ENCODE measurements at regions not wholly inside any gene's neighbourhood (a gene's known extent, or its start where the extent isn't known, plus 50 kb on each side); places are given as distances from the start of the nearest gene placed in this dataset.

DNA sequence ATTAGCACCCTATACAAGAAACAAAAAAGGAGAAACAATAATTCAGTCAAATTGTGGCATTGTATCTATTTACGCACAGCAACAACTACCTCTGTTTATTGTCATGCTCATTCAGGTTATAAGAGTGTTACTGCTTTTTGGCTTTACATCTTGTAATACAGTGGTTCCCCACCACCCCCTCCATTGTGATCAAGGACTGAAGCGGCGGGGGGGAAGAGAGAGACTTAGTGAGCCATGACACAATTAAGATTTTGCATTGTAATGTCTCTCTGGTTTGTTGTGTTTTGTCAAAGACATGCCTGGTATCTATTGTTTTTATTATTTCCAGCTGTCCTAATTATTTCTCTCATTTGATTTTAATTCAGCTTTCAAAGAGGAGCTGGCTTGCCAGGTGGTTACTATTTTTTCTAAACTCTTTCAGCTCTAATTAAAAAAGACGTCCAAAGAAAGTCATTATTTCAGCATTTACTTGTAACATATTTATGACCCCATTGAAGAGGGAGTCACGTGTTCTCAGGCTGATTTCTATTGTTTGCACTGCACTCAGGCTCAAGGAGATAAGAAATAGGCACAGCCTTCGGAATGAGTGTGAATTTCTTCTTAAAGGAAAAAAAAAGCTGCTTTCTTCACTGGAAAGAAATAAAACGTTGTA, 234.4 kb upstream of the TBL1XR1 start:
- no peak for DNase-seq (ENCODE audit: low read depth)

DNA sequence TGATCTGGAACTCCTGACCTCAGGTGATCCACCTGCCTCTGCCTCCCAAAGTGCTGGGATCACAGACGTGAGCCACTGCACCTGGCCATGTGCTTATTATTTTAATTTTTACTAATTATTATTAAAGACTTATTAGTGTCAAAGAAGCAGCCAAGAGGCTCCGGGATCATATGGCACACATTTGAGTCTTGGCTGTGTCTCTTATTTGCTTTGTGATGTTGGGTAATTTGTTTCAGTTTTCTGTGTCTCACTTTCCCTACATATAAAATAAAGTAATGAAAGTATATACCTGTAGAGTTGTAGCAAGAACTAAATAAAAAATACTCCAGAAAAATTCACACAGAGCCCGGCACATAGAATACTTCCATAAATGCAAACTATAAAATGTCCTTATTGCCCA, 238.0 kb upstream of the TBL1XR1 start:
- no peak for DNase-seq (ENCODE audit: low read depth)

DNA sequence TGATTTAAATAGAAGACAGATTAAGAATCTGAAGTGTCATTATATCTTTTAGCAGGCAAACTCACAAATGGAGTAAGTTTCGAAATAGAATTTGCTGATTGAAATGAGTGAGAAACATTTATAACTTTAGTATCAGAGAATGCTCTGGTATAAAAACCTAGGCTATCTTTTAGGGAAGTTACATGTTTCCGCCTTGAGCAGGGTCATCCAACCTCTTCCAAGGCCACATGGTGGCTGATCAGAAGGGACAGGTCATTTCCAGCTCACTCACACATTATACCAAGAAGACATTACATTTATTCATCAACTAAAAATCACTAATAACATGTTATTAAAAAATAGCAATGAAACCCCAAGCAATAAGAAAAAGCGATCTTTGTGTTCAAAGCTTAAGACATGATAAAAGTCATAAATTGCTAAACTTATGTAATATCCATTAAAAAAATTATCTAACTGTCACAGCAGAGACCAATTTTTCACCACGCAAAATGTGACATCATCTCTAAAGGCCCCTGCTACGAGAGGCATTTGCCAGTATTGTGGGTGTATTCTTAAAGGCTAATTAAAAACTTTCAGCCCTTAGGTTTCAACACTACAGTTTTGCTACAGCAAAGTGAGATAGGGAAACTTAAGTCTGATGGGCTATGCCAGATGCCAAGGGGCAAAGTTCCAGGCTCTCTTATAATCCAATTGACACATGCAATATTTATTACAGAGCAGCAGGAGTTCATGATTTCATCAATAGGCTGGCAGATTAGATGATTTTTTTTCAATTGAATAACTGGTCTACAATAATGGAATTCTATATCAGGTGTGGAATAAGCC, 240.4 kb upstream of the TBL1XR1 start:
- DNase-seq (ENCODE audit: low read depth): no peak

DNA sequence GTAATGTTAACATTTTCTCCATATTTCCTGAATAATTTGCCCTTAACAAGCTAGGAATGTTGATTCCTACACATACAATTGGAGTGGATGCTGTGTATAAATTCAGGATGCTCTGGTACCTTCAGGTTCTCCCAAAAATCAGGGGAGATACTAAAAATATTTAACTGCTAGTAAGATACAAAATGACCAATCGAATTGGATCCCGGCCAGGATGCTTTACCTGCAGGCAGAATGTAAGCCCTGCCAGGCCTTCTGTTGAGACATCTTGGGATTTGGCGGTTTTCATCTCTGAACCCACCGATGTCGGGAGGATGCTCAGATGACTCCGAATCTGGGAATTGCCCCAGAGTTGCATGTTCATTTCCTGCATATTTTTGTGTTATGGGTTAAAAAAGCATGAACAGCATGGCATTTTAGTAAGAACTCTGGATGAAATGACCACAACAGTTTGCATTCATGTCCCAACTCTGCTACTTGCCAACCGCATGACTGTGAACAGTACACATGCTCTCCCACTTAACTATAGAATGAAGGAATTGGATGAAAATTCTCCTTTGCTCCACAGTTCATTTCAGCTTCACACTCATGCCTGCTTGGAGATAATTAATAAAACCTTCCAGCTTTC, 241.4 kb upstream of the TBL1XR1 start:
- DNase-seq (ENCODE audit: low read depth): no peak

DNA sequence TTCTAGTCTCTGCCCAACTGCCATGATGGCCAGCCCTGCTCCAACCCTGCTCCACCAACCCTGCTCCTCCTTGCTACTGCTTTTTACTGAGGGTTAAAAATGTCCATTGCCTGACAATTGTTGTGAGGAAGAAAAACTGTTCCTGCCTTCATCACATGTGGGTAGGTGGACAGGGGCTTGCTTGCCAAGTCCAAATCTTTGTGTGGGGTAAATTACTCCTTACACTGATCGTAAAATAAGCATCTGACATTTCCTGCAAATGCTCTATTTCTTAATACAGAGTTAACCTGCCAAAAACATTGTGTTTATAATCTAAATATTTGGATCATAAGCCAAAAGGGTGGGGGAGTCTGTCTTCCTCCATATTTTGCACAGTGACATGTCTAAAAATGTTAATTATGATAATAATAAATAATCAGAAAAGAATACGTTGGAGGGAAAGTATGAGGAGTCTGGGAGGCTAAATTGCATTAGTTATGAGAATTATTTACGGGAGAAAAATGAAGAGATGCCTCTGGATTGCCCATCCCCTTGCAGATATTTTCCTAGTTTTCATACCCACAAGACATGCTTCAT, 242.5 kb upstream of the TBL1XR1 start:
- no peak for DNase-seq (ENCODE audit: low read depth)

DNA sequence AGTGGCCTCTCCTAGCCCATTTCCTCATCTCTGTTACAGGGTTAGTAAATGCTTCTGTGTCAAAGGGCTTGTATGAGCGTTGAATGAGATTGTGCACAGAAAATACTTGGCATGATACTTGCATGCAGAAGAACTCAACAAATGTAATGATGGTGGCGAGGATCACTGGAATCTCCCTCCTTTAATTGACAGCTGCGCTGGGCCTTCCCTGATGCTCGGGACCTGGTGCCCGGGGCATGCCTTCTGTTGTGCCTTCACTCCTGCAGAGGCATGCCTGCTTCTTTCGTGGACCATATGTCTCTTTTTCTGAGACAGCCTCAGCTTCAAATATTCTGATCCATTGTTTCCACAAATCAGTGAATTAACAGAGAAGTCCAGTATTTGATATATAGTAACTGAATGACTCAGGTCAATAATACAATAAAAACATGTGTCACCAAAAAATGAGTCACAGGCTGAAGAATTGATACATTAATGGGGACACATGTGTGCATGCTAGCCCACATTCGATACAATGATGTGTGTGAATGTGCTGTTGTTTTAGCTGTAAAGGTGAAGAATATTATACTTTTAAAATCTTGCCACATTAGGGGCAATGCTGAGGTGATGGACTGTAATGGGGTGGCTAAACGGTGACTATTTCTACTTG, 243.3 kb upstream of the TBL1XR1 start:
- no peak for DNase-seq (ENCODE audit: low read depth)

DNA sequence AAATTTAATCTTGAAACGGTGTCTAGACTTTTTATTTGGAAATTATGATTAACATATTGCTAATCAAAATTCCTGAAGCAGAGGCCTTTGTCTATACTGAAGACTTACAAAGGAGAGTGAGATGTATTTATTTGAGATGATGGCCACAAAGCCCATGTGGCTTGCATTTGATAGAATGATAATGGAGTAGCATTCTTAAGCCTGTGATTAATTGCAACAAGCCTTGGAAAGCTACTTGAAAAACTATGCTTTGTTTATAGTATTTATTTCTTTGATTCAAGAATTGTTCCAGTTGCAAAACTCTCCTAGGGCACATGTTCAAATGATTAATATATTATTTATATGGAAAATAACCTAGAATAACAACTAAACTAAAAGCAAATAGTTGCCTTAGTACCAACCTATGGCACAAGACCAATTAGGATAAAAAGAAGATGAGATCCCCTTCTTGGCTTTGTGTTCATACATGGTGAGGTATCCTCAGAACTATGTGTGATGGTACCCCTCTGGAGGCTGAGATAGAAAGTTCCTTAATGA, 244.1 kb upstream of the TBL1XR1 start:
- no peak for DNase-seq (ENCODE audit: low read depth)

DNA sequence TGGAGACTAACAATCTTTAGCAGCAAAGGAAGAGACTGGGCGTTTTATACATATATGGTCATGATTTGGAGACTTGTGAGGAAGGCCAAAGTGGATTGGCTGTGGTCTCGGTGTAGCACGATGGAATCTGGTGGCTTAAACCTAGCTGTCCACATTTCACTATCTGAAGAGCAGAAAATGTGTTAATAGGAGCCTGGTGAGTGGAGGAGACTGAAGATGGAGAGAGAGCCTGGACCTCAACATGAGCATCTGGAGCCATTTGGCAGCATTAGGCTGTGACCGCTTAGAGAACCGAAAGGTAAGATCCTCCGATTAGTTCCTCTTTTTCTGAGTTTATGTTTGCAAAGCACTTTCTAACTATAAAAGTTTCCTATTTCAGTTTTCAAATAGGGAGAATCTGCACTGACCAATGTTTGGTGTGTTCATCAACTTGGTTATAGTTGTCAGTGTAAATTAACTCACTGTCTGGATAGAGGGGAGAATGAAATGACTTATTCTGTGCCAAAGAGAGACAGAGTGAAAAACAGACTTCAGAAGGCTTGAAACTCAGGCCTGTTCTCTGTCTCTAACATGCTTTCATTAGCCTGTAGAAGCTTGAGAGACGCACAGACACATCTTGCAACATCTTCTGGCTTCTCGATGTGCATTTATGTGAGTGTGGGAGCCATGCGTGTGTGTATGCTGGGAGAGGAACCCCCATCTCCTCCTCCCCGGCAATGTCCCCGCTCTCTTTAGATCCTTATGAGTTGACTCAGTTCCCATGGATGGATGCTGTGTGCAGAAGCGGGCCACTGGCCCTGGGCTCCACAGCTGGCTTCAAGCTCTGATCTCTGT, 244.7 kb upstream of the TBL1XR1 start:
- DNase-seq (ENCODE audit: low read depth): no peak

DNA sequence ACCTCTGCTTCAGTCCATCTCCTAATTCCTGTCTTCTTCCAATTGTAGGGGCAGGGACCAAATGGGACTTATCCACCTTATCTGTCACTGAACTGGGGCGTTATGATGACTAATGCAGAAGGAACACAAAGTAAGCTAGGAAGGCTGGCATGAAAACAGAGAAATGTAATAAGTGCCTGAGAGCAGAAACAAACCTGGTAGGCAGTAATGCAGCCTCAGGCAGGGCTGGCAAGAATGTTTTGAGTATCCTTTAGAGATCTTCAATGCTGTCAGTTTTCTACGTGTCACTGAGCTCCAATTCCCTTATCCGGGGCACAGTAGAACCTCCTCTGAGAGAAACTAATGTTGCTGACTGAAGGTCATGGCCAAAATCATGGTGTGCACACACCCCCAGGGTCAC, 246.2 kb upstream of the TBL1XR1 start:
- peak; percentile 70 for DNase-seq (ENCODE audit: low read depth)

DNA sequence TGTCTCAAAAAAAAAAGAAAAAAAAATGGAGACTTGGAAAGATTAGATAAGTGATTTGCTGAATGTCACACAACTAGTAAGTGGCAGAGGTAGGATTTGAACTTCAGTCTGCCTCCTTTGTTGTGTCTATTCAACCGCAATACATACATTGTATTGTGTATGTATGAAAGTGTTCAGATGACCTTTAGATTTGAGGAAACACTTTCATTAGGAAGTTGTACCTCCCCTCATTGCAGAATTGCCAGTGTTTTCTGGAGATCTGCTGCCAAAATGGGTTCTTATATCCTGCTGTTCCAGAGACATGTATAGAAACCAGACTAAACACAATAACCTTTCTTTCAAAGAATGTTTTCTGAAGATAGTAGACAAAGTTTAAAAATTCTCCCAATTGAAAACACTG, 247.4 kb upstream of the TBL1XR1 start:
- DNase-seq (ENCODE audit: low read depth): no peak

DNA sequence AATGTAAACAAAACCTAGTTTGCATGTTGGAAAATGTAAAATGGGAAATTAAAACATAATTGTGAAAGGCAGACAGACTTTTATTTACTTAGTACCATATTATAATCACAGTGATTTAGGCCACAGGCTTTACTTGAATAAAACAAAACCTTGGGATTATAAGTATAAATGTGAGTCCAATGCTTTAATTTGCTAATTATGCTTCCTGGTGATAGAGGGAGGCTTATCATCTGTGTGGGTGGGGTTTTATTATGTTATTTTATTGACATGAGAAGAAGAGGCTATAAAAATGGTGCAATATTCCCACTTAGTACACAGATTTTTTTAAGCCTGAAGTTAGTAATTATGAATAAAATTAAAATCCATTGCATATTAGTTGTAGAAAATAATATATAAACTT, 248.3 kb upstream of the TBL1XR1 start:
- no peak for DNase-seq (ENCODE audit: low read depth)

DNA sequence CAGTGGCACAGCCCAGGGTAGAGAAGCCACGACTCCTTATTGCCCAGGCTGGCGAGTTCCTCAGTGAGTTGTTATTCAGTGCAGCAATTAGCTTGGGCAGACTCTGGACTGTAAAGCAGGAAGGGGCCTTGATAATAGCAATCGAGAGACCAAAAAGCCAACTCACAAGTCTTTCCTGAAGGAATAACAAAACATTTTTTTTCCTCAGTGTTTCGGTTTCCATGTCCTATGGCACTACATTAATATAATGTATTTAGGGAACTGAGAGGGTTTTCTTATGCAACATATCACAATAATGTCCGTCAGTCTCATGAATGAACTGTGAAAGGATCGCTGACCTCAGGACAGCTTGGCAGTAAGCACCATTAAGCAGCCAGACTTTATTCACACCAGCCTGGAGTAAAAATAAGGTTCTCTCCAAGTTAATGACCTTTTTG, 248.9 kb upstream of the TBL1XR1 start:
- DNase-seq (ENCODE audit: low read depth): no peak

DNA sequence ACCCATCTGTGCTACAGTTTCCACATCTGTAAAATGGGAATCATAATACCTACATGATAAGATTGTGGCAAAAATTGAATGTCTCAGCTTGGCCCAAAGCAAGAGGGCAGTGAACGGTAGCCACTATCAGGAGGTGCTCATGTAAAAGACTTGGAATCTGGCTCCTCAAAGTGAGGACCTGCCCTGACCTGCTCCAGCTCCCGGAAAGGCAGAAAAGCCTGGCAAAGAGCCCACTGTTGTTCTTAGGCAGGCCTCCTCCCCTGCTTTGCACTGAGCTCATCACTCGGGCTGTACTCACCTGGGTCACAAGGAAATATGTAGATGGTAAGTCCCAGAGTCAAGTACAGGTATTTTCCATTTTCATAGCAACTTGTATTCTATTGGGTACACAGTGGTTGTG, 250.7 kb upstream of the TBL1XR1 start:
- DNase-seq (ENCODE audit: low read depth): no peak

DNA sequence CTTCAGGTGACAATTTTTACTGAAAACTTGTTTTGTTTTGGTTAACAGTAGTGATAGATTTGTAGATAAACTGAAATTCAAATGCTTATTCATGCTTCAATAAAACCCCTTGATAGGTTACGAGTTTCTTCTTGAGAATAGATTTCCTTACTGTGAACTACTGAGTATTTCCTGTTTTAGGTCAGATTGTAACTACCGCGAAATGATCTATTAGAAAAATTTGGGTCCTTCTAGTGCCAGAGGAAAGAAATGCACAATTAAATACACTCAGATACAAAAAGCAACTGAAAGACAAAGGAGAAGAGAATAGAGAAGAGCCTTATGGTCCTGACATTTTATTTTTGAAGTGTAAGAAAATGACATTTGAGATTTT, 251.7 kb upstream of the TBL1XR1 start:
- no peak for DNase-seq (ENCODE audit: low read depth)

DNA sequence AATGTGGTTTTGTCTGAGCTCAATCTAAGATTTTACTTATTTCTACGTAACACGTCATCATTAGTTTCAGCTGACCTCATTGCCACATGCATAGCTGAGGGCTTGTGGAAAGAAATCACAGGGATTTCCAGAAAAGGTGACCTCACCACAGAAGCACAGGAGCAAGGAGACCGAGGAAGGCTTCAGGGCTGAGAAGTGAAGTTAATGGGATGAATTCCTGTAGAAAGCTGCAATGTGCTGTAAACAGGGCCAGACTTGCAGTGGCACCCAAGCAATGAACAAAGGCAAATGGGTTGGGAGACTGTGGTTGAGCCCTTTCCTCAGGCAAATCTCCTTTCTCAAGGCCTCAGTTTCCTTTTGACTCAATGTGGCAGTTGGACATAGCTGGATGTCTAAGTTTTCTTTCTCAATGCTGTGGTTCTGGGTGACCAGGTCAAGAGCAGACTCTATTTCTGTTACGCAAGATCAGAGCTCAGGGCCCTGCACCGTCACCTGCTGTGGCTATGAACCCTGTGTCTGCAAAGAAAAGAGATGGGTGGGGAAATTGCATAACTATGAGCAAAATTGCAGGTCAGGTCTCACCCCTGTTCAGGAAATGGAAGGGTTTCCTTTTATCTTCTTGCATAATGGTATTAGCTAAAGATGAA, 252.2 kb upstream of the TBL1XR1 start:
- DNase-seq (ENCODE audit: low read depth): peak; percentile 69

DNA sequence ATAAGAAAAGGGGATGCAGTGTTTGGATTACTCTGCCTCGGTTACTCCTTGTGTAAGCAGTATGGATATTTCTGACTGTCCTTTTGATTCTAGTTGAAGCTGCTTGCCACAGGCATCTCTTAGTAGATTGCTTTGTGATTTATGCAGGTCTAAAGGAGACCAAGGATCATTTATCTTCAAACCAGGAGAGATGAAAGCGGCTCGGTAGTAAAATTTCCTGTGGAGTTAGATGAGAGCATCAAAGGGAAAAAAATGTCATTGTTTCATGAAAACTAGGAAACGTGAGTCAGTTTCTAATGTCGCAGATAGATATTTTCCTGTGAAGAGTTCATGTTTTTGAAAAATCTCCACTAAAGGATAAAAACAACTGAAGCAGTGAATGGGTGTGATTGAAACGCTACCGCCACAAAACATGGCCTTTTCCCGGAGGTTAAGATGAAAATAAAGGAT, 254.0 kb upstream of the TBL1XR1 start:
- no peak for DNase-seq (ENCODE audit: low read depth)

DNA sequence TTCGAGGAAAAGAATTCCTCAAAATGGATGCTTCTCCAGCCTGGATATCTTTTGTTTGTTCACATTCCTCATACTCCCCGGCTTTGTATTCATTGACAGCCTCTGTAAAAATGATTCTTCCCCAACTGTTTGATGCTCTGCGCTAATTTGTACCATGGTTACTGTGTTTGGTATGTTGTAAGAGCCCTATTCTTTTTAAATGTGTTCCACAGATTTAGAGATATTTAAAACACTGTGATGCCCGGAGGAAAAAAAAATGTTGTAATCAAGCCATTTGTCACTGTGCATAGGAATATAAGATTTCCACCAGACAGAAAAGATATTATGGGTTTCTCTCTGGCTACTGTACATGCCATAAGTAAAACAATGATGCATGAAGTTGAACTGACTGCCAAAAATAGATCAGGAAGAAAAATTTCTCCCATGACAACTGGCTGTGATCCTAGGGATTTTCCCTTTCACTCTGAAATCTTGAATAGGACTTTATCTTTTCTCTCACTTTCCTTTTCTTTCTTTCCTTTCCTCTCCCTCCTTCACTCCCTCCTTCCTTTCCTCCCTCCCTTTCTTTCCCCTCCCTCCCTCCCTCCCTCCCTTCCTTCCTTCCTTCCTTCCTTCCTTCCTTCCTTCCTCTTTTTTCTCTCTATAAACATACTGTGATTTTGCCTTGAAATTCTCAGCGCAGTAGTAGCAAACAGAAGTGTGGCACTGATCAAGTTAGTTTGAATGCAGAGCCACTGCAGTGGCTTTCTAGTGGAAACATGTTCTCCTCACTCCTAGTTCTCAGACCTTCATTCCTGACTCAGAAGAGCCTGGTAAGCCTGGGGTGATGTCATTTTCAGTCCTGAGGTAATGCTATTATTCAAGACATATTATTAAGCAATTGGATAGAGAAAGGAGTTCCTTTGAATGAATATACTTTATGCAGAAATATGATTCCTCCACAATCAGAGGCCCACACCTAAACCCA, 254.9 kb upstream of the TBL1XR1 start:
- DNase-seq (ENCODE audit: low read depth): peak; percentile 76

DNA sequence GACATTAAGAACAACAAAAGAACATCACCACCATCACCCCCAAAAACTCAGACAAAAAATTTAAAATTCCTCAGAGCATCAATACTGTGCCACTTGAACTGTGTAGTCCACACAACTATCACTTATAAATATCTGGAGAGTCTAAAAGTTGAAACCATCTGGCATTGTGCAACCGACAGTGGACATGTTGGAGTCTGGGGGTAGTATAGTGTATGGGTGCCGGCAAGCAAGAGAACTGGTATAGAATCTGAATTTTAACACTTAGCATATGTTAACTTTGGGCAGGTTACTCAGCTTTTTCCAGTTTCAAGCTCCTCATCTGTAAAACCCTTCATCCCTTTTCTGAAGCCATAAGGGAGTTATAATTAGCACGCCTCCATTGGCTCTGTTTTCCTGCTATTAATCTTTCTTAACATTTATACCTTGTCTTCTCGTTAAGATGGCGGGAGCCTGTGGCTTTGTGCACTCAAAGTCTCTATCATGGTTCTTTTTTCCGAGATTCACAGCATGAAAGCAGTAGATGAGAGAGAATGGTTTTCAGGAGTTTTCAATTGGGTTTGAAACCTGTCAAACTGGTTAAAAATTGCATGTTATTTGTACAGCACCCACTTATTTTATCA, 255.7 kb upstream of the TBL1XR1 start:
- DNase-seq (ENCODE audit: low read depth): no peak

DNA sequence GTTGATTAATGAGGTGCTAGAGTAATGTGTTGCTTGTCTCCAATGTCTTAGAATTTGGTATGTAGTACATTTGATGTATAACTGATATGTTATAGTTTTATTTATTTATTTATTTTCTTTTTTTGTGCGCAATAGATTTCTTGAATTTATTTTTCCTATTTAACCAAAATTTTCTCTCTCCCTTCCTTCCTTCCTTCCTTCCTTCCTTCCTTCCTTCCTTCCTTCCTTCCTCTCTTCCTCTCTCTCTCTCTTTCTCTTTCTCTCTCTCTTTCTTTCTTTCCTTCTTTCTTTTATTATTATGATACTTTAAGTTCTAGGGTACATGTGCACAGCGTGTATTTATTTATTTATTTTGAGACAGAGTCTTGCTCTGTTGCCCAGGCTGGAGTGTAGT, 256.2 kb upstream of the TBL1XR1 start:
- DNase-seq (ENCODE audit: low read depth): no peak

All from Daoy (cell line).